Parathyroid adenoma (tissue), 2 donors: ENCODE measurements at regions not wholly inside any gene's neighbourhood (a gene's known extent, or its start where the extent isn't known, plus 50 kb on each side); places are given as distances from the start of the nearest gene placed in this dataset.

Experiments
- H2AFZ ChIP-seq: fragments of 300-600 bp; sonication (generic); one replicate; pipeline ENCODE4 v1.7.0; 2017; ENCODE audit warnings: antibody characterized with exemption, mild to moderate bottlenecking
- H3K27ac ChIP-seq: fragments of 300-600 bp; sonication (generic); one replicate; pipeline ENCODE4 v1.7.0; 2017
- H3K27me3 ChIP-seq: fragments of 300-600 bp; sonication (generic); one replicate; pipeline ENCODE4 v1.7.0; 2017; ENCODE audit warnings: low read length; ENCODE audit not compliant: control insufficient read depth, insufficient read depth
- H3K36me3 ChIP-seq: fragments of 300-600 bp; sonication (generic); one replicate; pipeline ENCODE4 v1.7.0; 2017; ENCODE audit warnings: low read length; ENCODE audit not compliant: control insufficient read depth, insufficient read depth
- H3K4me1 ChIP-seq: fragments of 300-600 bp; sonication (generic); one replicate; pipeline ENCODE4 v1.7.0; 2017; ENCODE audit warnings: control low read depth
- H3K4me2 ChIP-seq: fragments of 300-600 bp; sonication (generic); one replicate; pipeline ENCODE4 v1.7.0; 2017; ENCODE audit warnings: low read length
- H3K4me3 ChIP-seq: fragments of 300-600 bp; sonication (generic); one replicate; pipeline ENCODE4 v1.7.0; 2017; ENCODE audit warnings: low read depth, low read length
- H3K79me2 ChIP-seq: fragments of 300-600 bp; sonication (generic); one replicate; pipeline ENCODE4 v1.7.0; 2017; ENCODE audit warnings: control low read depth
- H3K9ac ChIP-seq: fragments of 300-600 bp; sonication (generic); one replicate; pipeline ENCODE4 v1.7.0; 2017; ENCODE audit warnings: mild to moderate bottlenecking
- H3K9me3 ChIP-seq: fragments of 300-600 bp; sonication (generic); one replicate; pipeline ENCODE4 v1.7.0; 2017; ENCODE audit warnings: low read length; ENCODE audit not compliant: control insufficient read depth
- TF ChIP-seq, protein P1 (sequence below): fragments of 300-600 bp; sonication (generic); IDR thresholded peaks from one replicate; pipeline ENCODE4 v1.7.0; 2017; ENCODE audit warnings: antibody characterized with exemption, mild to moderate bottlenecking
- donor health status: primary hyperparathyroidism.

DNA sequence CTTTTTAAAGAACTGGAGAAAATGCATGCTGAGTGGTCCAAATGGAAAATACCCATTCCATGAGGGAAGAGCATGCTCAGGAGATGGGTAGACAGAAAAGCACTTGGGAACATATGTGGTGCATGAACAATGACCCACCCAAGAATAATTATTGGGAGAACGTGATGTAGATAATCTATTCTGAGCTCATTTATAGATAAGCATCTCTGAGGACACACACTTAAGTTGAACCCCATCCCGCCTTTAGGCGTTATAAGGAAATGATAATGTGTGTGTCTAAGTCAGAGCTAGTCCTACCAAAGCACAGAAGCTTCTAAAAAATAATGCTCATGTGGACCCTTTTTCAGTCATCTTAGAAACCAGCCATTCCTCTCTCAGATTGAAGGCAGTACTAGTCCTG, 189.9 kb downstream of the KTN1 start:
- Histone ChIP-seq H3K79me2 (no peaks in the 10 kb centered on the region), H3K27ac (no peak overlapping the region)

DNA sequence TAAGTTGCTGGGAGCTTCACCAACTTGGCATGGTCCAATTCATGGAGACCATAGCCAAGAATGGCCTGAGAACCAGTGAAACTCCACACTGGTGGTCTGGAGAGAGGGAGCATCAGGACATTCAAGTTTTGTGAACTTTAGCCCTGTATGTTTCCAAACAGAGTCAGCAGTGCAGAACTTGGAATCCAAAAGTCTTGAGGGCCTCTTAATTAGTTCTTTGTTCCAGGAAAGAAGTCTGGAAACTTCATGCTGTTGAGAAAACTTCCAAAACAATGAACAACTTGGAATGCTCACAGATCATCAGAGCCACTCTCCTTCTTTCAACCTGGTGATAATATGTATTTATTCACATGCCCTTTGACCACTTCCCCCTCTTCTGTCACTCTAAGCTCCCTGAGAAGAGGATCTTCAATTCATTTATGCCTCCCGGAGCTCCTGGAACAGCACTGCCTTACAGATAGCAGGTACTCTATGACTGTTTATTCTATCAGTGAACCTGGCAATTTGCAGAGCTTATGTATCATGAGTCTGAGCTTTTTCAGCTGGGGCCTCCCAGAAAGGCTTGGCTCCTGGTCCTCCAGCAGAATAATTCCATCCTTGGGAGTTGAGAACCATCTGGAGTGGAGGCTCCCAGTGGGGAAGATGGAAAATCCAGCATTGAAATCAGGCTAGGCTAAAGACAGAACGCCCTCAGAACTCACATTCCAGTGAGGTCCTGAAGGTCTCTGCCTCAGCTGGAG, 191.4 kb downstream of the KTN1 start:
- Histone ChIP-seq H3K9ac (no peak overlapping the region), H3K36me3 (no peaks in the 10 kb centered on the region), H3K27me3 (no peaks in the 10 kb centered on the region), H2AFZ (no peak overlapping the region), H3K4me2 (no peak overlapping the region), H3K79me2 (no peaks in the 10 kb centered on the region), H3K9me3 (no peaks in the 10 kb centered on the region), H3K27ac (no peak overlapping the region), H3K4me3 (no peak overlapping the region), H3K4me1 (no peaks in the 10 kb centered on the region)
- TF ChIP-seq, protein P1, sequence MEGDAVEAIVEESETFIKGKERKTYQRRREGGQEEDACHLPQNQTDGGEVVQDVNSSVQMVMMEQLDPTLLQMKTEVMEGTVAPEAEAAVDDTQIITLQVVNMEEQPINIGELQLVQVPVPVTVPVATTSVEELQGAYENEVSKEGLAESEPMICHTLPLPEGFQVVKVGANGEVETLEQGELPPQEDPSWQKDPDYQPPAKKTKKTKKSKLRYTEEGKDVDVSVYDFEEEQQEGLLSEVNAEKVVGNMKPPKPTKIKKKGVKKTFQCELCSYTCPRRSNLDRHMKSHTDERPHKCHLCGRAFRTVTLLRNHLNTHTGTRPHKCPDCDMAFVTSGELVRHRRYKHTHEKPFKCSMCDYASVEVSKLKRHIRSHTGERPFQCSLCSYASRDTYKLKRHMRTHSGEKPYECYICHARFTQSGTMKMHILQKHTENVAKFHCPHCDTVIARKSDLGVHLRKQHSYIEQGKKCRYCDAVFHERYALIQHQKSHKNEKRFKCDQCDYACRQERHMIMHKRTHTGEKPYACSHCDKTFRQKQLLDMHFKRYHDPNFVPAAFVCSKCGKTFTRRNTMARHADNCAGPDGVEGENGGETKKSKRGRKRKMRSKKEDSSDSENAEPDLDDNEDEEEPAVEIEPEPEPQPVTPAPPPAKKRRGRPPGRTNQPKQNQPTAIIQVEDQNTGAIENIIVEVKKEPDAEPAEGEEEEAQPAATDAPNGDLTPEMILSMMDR: no peak

More for the DNA sequence above, 189.9 kb downstream of the KTN1 start:
- Histone ChIP-seq H2AFZ (no peak overlapping the region), H3K4me3 (no peak overlapping the region), H3K9me3 (no peaks in the 10 kb centered on the region), H3K4me1 (no peaks in the 10 kb centered on the region), H3K27me3 (no peaks in the 10 kb centered on the region), H3K4me2 (no peak overlapping the region), H3K9ac (no peak overlapping the region), H3K36me3 (no peaks in the 10 kb centered on the region)
- TF ChIP-seq, protein P1: no peak

DNA sequence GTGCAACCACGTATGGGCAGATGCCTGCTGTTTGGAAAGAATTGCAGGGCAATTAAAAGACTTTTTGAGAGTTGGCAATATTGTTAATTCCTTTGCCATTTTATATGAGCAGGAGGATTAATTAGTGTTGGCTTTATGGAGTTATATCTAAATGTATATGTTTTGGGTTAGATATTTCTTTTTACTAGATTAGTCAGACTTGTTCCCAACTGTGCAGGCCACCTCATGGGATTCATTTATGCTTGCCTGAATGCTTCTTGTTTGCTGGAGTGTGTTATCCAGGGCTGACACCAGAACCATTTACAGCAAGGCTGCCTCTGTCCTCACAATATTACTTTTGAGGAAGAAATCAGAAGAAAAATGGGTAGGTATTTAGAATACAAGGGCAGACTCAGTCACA, 192.5 kb downstream of the KTN1 start:
- Histone ChIP-seq H3K9ac (no peak overlapping the region), H3K36me3 (no peaks in the 10 kb centered on the region), H3K27me3 (no peaks in the 10 kb centered on the region), H3K79me2 (no peaks in the 10 kb centered on the region), H3K9me3 (no peaks in the 10 kb centered on the region), H3K4me3 (no peak overlapping the region), H3K4me2 (no peak overlapping the region), H3K27ac (no peak overlapping the region), H2AFZ (no peak overlapping the region), H3K4me1 (no peaks in the 10 kb centered on the region)
- TF ChIP-seq, protein P1: no peak

DNA sequence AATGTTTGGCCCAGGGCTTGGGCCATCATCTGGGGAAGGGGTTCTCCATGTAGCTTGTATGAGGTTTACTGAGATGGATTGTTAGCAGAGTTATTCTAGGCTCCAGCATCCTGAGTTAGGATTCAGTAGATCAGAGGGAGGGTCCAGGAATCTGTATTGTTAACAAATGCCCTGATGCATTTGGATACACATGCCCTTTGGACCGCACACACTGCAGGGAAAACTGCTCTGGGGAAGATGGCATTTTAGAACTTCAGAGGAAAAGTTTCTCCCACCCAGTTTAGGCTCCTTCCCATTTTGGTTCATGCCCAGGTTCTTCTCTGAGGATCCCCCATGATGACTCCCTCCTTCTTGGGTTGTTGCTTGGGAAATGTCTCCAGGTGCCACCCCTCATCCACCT, 193.3 kb downstream of the KTN1 start:
- H3K79me2 ChIP-seq: no peaks in the 10 kb centered on the region
- no peak overlapping the region for H3K9ac ChIP-seq
- H3K9me3 ChIP-seq: no peaks in the 10 kb centered on the region
- H3K27ac ChIP-seq: no peak overlapping the region
- no peaks in the 10 kb centered on the region for H3K27me3 ChIP-seq
- H3K4me2 ChIP-seq: no peak overlapping the region
- no peak overlapping the region for H2AFZ ChIP-seq
- no peak overlapping the region for H3K4me3 ChIP-seq
- H3K4me1 ChIP-seq: no peaks in the 10 kb centered on the region
- no peaks in the 10 kb centered on the region for H3K36me3 ChIP-seq
- TF ChIP-seq, protein P1: no peak

DNA sequence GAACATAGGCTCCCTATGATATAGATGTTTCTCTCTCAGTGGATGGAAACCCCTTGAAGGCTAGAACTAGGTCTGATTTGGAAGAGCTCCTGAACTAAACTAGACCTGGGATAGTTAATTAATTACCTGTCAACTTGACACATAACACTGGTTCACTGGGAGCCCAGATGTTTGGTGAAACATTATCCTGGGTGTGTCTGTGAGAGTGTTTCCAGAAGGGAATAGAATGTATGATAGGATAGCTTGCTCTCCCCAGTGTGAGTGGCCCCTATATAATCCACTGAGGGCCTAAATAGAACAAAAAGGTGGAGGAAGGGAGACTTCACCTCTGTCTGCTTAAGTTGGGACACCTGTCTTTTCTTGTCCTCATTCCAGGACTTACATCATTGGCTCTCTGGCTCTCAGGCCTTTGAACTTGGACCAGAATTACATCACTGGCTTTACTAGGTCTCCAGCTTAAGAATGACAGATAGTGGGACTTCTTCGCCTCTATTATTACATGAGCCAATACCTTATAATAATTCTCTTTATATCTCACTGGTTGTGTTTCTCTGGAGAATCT, 194.1 kb downstream of the KTN1 start:
- Histone ChIP-seq H3K4me3 (no peak overlapping the region), H3K9ac (no peak overlapping the region), H3K79me2 (no peaks in the 10 kb centered on the region), H3K4me1 (no peaks in the 10 kb centered on the region), H3K36me3 (no peaks in the 10 kb centered on the region), H3K4me2 (no peak overlapping the region), H3K27me3 (no peaks in the 10 kb centered on the region), H2AFZ (no peak overlapping the region), H3K27ac (no peak overlapping the region), H3K9me3 (no peaks in the 10 kb centered on the region)
- TF ChIP-seq, protein P1: no peak
